ENCODE measurements at regions not wholly inside any gene's neighbourhood (a gene's known extent, or its start where the extent isn't known, plus 50 kb on each side); places are given as distances from the start of the nearest gene placed in this dataset.

GRCh38 chr2:154603682-154604081 is 94.8 kb upstream of the KCNJ3 start:
- H3K79me2 ChIP-seq (ENCODE audit: insufficient read depth, low read length) = no peaks in the 10 kb centered on the region
- no peak overlapping the region for H3K4me3 ChIP-seq (ENCODE audit: low read depth, low read length, poor library complexity, severe bottlenecking)
- no peaks in the 10 kb centered on the region for H3K9me3 ChIP-seq (ENCODE audit: low read length)
- no peaks in the 10 kb centered on the region for H3K4me1 ChIP-seq (ENCODE audit: insufficient read depth, low read length, severe bottlenecking)
- H3K9me2 ChIP-seq (ENCODE audit: low read depth, low read length) = no peaks in the 10 kb centered on the region; the same call in 1 of the 2 replicates
- H3K27ac ChIP-seq (ENCODE audit: low read depth, low read length, poor library complexity, severe bottlenecking) = no peak overlapping the region
- no peaks in the 10 kb centered on the region for H3K36me3 ChIP-seq (ENCODE audit: insufficient read depth, low read length)
- no peak overlapping the region for H2AFZ ChIP-seq (ENCODE audit: low read length)
- no peaks in the 10 kb centered on the region for H4K20me1 ChIP-seq (ENCODE audit: insufficient read depth, low read length)
- H3K4me2 ChIP-seq (ENCODE audit: low read length) = no peak overlapping the region
- no peaks in the 10 kb centered on the region for H3K27me3 ChIP-seq (ENCODE audit: insufficient read depth, low read length)
- TF ChIP-seq EZH2 (IDR thresholded peaks at IDR 0.05; ENCODE audit: borderline replicate concordance, low read length) = no peak
- TF ChIP-seq, protein P1, sequence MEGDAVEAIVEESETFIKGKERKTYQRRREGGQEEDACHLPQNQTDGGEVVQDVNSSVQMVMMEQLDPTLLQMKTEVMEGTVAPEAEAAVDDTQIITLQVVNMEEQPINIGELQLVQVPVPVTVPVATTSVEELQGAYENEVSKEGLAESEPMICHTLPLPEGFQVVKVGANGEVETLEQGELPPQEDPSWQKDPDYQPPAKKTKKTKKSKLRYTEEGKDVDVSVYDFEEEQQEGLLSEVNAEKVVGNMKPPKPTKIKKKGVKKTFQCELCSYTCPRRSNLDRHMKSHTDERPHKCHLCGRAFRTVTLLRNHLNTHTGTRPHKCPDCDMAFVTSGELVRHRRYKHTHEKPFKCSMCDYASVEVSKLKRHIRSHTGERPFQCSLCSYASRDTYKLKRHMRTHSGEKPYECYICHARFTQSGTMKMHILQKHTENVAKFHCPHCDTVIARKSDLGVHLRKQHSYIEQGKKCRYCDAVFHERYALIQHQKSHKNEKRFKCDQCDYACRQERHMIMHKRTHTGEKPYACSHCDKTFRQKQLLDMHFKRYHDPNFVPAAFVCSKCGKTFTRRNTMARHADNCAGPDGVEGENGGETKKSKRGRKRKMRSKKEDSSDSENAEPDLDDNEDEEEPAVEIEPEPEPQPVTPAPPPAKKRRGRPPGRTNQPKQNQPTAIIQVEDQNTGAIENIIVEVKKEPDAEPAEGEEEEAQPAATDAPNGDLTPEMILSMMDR (IDR thresholded peaks at IDR 0.05; ENCODE audit: low read length) = no peak
- H3F3A ChIP-seq (ENCODE audit: insufficient read depth, low read length) = no peaks in the 10 kb centered on the region
- H3K9ac ChIP-seq (ENCODE audit: low read length) = no peak overlapping the region

GRCh38 chr2:154608438-154608837 is 90.1 kb upstream of the KCNJ3 start:
- no peak overlapping the region for H3K4me3 ChIP-seq (ENCODE audit: low read depth, low read length, poor library complexity, severe bottlenecking)
- no peaks in the 10 kb centered on the region for H3K27me3 ChIP-seq (ENCODE audit: insufficient read depth, low read length)
- no peak overlapping the region for H3K27ac ChIP-seq (ENCODE audit: low read depth, low read length, poor library complexity, severe bottlenecking)
- H3F3A ChIP-seq (ENCODE audit: insufficient read depth, low read length) = no peaks in the 10 kb centered on the region
- no peaks in the 10 kb centered on the region; the same call in 1 of the 2 replicates for H3K9me2 ChIP-seq (ENCODE audit: low read depth, low read length)
- H3K36me3 ChIP-seq (ENCODE audit: insufficient read depth, low read length) = no peaks in the 10 kb centered on the region
- H4K20me1 ChIP-seq (ENCODE audit: insufficient read depth, low read length) = no peaks in the 10 kb centered on the region
- TF ChIP-seq, protein P1 (IDR thresholded peaks at IDR 0.05; ENCODE audit: low read length) = no peak
- TF ChIP-seq EZH2 (IDR thresholded peaks at IDR 0.05; ENCODE audit: borderline replicate concordance, low read length) = no peak
- H3K9ac ChIP-seq (ENCODE audit: low read length) = no peak overlapping the region
- H3K79me2 ChIP-seq (ENCODE audit: insufficient read depth, low read length) = no peaks in the 10 kb centered on the region
- H3K4me2 ChIP-seq (ENCODE audit: low read length) = no peak overlapping the region
- H3K9me3 ChIP-seq (ENCODE audit: low read length) = no peaks in the 10 kb centered on the region
- H3K4me1 ChIP-seq (ENCODE audit: insufficient read depth, low read length, severe bottlenecking) = no peaks in the 10 kb centered on the region
- no peak overlapping the region for H2AFZ ChIP-seq (ENCODE audit: low read length)

- TF ChIP-seq EZH2 (IDR thresholded peaks at IDR 0.05; ENCODE audit: borderline replicate concordance, low read length) = no peak
- TF ChIP-seq, protein P1 (IDR thresholded peaks at IDR 0.05; ENCODE audit: low read length) = no peak
- no peaks in the 10 kb centered on the region for H3K79me2 ChIP-seq (ENCODE audit: insufficient read depth, low read length)
These were observed 83.6 kb upstream of the KCNJ3 start for GRCh38 chr2:154614906-154615305.

More at GRCh38 chr2:154614906-154615305, 83.6 kb upstream of the KCNJ3 start:
- Histone ChIP-seq H3K27me3 (ENCODE audit: insufficient read depth, low read length) (no peaks in the 10 kb centered on the region), H3K4me3 (ENCODE audit: low read depth, low read length, poor library complexity, severe bottlenecking) (no peak overlapping the region), H3K4me1 (ENCODE audit: insufficient read depth, low read length, severe bottlenecking) (no peaks in the 10 kb centered on the region), H3K9me3 (ENCODE audit: low read length) (no peaks in the 10 kb centered on the region), H3K36me3 (ENCODE audit: insufficient read depth, low read length) (no peaks in the 10 kb centered on the region), H4K20me1 (ENCODE audit: insufficient read depth, low read length) (no peaks in the 10 kb centered on the region), H3F3A (ENCODE audit: insufficient read depth, low read length) (no peaks in the 10 kb centered on the region), H2AFZ (ENCODE audit: low read length) (no peak overlapping the region), H3K9me2 (ENCODE audit: low read depth, low read length) (no peaks in the 10 kb centered on the region), H3K9ac (ENCODE audit: low read length) (no peak overlapping the region), H3K4me2 (ENCODE audit: low read length) (no peak overlapping the region), H3K27ac (ENCODE audit: low read depth, low read length, poor library complexity, severe bottlenecking) (no peak overlapping the region)

All from OCI-LY1 (cell line).